ENCODE measurements at regions not wholly inside any gene's neighbourhood (a gene's known extent, or its start where the extent isn't known, plus 50 kb on each side); places are given as distances from the start of the nearest gene placed in this dataset.

DNA sequence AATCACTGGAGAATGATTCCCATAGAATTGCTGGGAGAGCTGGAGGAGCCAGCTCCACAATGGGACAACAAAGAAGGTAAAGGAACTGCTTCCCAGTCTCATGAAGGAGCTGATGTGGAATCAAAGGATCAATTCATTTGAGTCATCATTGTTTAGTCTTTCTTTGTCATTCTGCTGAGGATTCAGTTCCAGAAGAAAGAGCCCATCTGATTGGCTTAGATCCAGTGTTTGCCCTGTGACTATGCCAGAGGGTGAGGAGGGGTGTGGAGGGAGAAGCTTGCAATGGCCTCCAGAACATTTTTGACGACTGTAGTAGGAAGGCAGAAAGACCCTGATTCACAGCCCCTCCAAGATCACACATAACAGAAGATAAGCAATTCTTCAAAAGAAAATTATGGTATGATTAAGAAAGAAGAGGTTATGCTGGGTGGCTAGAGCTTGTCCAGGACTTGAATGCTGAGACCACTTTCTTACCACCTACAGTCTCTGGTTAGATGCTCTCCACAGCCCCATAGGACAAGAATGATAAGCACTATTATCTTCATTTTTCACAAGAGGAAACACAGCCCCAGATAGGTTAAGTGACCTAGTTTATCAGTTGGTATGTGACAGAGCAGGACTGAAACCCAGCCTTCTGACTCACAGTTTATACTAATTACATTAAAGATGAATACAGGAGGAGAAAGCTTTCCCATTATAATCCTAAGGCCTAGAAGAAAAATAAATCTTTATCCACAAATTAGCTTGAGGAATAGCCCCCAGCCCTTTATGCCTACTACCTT is 363.1 kb downstream of the PRELID2 start:
- no peak overlapping the region for H3K27ac ChIP-seq (ENCODE audit: low read length)
- H3K4me3 ChIP-seq (ENCODE audit: low read length): no peak overlapping the region
- WGBS (ENCODE audit: insufficient coverage): no CpG with 5 or more reads among the region's 1 CpG

DNA sequence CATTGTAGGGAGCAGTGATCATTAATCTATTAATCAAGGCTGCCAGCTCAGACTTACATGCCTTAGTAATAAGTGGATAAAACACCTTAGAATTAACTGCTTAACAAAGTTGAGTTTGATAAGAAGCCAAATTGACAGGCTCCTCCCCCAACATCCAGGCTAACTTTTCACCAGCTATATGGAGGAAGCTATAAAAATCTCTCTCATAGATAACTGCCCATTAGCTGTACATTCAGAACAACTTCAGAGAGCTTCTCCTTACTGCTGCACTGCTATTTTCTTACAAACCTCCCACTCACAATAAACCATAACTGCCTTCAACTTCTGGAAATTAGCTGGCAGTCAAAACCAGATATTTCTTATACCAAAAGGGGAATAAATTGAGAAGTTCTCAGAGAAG is 364.1 kb downstream of the PRELID2 start:
- Histone ChIP-seq H3K27me3 (ENCODE audit: control insufficient read depth, insufficient read depth, low read length) (no peaks in the 10 kb centered on the region), H3K27ac (ENCODE audit: low read length) (no peak overlapping the region), H3K4me3 (ENCODE audit: low read length) (no peak overlapping the region), H3K36me3 (ENCODE audit: control insufficient read depth, insufficient read depth, low read length) (no peaks in the 10 kb centered on the region), H3K9me3 (replicated peaks; ENCODE audit: control insufficient read depth, low read depth, low read length) (no peaks in the 10 kb centered on the region), H3K4me1 (ENCODE audit: control insufficient read depth, insufficient read depth, low read length) (no peaks in the 10 kb centered on the region)
- no peak for DNase-seq

More for the DNA sequence above, 363.1 kb downstream of the PRELID2 start:
- no peaks in the 10 kb centered on the region for H3K4me1 ChIP-seq (ENCODE audit: control insufficient read depth, insufficient read depth, low read length)
- H3K9me3 ChIP-seq (replicated peaks; ENCODE audit: control insufficient read depth, low read depth, low read length): no peaks in the 10 kb centered on the region
- no peaks in the 10 kb centered on the region for H3K36me3 ChIP-seq (ENCODE audit: control insufficient read depth, insufficient read depth, low read length)
- no peak for DNase-seq
- H3K27me3 ChIP-seq (ENCODE audit: control insufficient read depth, insufficient read depth, low read length): no peaks in the 10 kb centered on the region

GRCh38 chr5:145470396-145470979 is 364.7 kb downstream of the PRELID2 start:
- Histone ChIP-seq H3K36me3 (ENCODE audit: control insufficient read depth, insufficient read depth, low read length) (no peaks in the 10 kb centered on the region), H3K4me1 (ENCODE audit: control insufficient read depth, insufficient read depth, low read length) (no peaks in the 10 kb centered on the region), H3K9me3 (replicated peaks; ENCODE audit: control insufficient read depth, low read depth, low read length) (no peaks in the 10 kb centered on the region), H3K27ac (ENCODE audit: low read length) (no peak overlapping the region), H3K27me3 (ENCODE audit: control insufficient read depth, insufficient read depth, low read length) (no peaks in the 10 kb centered on the region), H3K4me3 (ENCODE audit: low read length) (no peak overlapping the region)
- WGBS (ENCODE audit: insufficient coverage): no CpG with 5 or more reads among the region's 2 CpGs
- DNase-seq: no peak

DNA sequence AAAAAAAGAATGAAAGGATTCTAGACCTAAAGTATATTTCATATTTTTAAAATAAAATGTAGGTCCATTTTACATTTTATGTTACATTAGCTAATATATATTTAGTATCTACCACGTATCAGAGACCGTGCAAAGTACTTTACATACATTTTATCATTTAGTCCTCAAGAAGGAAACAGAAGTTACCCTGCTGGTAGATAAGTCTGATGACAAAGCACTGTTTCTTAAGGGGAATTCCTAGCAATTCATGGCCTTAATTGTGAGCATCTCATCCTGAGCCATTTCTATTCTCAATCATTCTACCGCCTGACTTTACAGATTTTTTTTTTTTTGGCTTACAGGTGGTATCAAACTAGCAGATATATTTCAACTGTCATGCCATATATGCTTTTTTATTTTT is 367.7 kb downstream of the PRELID2 start:
- no peak overlapping the region for H3K27ac ChIP-seq (ENCODE audit: low read length)
- no peaks in the 10 kb centered on the region for H3K27me3 ChIP-seq (ENCODE audit: control insufficient read depth, insufficient read depth, low read length)
- H3K4me1 ChIP-seq (ENCODE audit: control insufficient read depth, insufficient read depth, low read length): no peaks in the 10 kb centered on the region
- WGBS (ENCODE audit: insufficient coverage): no CpG with 5 or more reads among the region's 3 CpGs
- no peak overlapping the region for H3K4me3 ChIP-seq (ENCODE audit: low read length)
- no peaks in the 10 kb centered on the region for H3K9me3 ChIP-seq (replicated peaks; ENCODE audit: control insufficient read depth, low read depth, low read length)
- DNase-seq: no peak
- H3K36me3 ChIP-seq (ENCODE audit: control insufficient read depth, insufficient read depth, low read length): no peaks in the 10 kb centered on the region

GRCh38 chr5:145466533-145466932 is 368.6 kb downstream of the PRELID2 start:
- DNase-seq: no peak
- H3K4me3 ChIP-seq (ENCODE audit: low read length): no peak overlapping the region
- no peaks in the 10 kb centered on the region for H3K9me3 ChIP-seq (replicated peaks; ENCODE audit: control insufficient read depth, low read depth, low read length)
- H3K4me1 ChIP-seq (ENCODE audit: control insufficient read depth, insufficient read depth, low read length): no peaks in the 10 kb centered on the region
- 80% methylated on average over 1 of the region's 1 CpG for WGBS (ENCODE audit: insufficient coverage)
- H3K27ac ChIP-seq (ENCODE audit: low read length): no peak overlapping the region
- H3K36me3 ChIP-seq (ENCODE audit: control insufficient read depth, insufficient read depth, low read length): no peaks in the 10 kb centered on the region
- H3K27me3 ChIP-seq (ENCODE audit: control insufficient read depth, insufficient read depth, low read length): no peaks in the 10 kb centered on the region

DNA sequence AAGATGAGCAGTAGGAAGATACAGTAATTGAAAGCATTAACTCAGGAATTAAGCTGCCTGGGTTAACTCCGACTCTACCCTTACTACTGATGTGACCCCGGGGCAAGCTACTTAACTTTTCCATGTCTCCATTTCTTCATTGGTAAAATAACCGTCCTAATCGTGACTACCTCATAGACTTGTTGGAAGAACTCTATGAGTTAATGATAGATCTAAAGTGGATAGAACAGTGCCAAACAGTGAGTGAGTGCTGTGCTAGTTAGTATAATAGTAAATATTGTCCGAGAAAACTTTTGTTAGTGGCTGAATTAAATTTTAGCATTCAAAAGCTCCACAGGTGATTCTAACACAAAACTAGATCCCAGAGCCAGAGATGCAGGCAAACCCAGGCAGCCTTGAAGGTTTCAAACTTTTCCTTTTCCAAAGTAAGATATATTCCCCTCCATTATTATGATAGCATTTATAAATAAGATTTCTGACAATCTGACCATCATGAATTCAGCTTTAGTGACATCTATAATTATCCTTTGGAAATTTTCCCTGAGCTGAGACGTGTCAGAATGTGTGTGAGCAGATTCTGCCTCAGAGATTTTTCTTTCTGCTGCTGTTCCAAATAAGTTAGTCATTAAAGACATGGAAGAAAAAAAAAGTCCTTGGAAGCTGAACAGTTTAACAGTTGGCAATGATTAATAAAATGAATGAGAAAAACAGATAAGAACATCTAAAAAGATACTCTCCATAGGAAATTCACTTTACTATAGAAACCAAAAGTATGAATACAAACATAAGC is 369.5 kb downstream of the PRELID2 start:
- WGBS (ENCODE audit: insufficient coverage): no CpG with 5 or more reads among the region's 6 CpGs
- no peaks in the 10 kb centered on the region for H3K9me3 ChIP-seq (replicated peaks; ENCODE audit: control insufficient read depth, low read depth, low read length)
- H3K4me3 ChIP-seq (ENCODE audit: low read length): no peak overlapping the region
- H3K27ac ChIP-seq (ENCODE audit: low read length): no peak overlapping the region
- H3K4me1 ChIP-seq (ENCODE audit: control insufficient read depth, insufficient read depth, low read length): no peaks in the 10 kb centered on the region
- no peaks in the 10 kb centered on the region for H3K36me3 ChIP-seq (ENCODE audit: control insufficient read depth, insufficient read depth, low read length)
- peak; percentile 38 for DNase-seq
- no peaks in the 10 kb centered on the region for H3K27me3 ChIP-seq (ENCODE audit: control insufficient read depth, insufficient read depth, low read length)

- DNase-seq: no peak
- H3K27me3 ChIP-seq (ENCODE audit: control insufficient read depth, insufficient read depth, low read length): no peaks in the 10 kb centered on the region
- no peaks in the 10 kb centered on the region for H3K4me1 ChIP-seq (ENCODE audit: control insufficient read depth, insufficient read depth, low read length)
- no CpG with 5 or more reads among the region's 1 CpG for WGBS (ENCODE audit: insufficient coverage)
- H3K36me3 ChIP-seq (ENCODE audit: control insufficient read depth, insufficient read depth, low read length): no peaks in the 10 kb centered on the region
- H3K4me3 ChIP-seq (ENCODE audit: low read length): no peak overlapping the region
- no peaks in the 10 kb centered on the region for H3K9me3 ChIP-seq (replicated peaks; ENCODE audit: control insufficient read depth, low read depth, low read length)
- no peak overlapping the region for H3K27ac ChIP-seq (ENCODE audit: low read length)
Observed at GRCh38 chr5:145464171-145464570, 371.0 kb downstream of the PRELID2 start.

GRCh38 chr5:145463634-145464033 is 371.5 kb downstream of the PRELID2 start:
- Histone ChIP-seq H3K27me3 (ENCODE audit: control insufficient read depth, insufficient read depth, low read length) (no peaks in the 10 kb centered on the region), H3K36me3 (ENCODE audit: control insufficient read depth, insufficient read depth, low read length) (no peaks in the 10 kb centered on the region), H3K4me3 (ENCODE audit: low read length) (no peak overlapping the region), H3K27ac (ENCODE audit: low read length) (no peak overlapping the region), H3K9me3 (replicated peaks; ENCODE audit: control insufficient read depth, low read depth, low read length) (no peaks in the 10 kb centered on the region), H3K4me1 (ENCODE audit: control insufficient read depth, insufficient read depth, low read length) (no peaks in the 10 kb centered on the region)
- no CpG with 5 or more reads among the region's 1 CpG for WGBS (ENCODE audit: insufficient coverage)
- DNase-seq: no peak

DNA sequence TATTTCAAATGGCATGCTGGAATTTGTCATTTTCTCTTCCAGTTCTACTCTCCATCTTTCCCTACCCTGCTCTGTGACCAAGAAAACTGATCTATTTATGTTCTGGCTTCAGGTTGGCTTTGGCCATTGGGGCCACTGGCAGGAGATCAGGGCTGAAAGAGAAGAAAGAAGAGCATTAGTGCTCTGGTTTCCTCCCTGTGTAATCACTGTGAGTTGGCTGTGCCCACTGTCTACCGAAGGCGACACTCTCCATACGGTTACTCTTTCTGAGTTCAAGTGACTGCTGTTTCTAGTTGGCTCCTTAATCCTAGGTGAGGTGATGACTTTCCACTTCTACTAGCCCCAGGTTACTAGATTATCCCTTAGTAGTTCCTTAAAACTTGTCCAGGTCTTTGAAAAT is 372.6 kb downstream of the PRELID2 start:
- no peak for DNase-seq
- Histone ChIP-seq H3K9me3 (replicated peaks; ENCODE audit: control insufficient read depth, low read depth, low read length) (no peaks in the 10 kb centered on the region), H3K27me3 (ENCODE audit: control insufficient read depth, insufficient read depth, low read length) (no peaks in the 10 kb centered on the region), H3K36me3 (ENCODE audit: control insufficient read depth, insufficient read depth, low read length) (no peaks in the 10 kb centered on the region), H3K4me3 (ENCODE audit: low read length) (no peak overlapping the region), H3K4me1 (ENCODE audit: control insufficient read depth, insufficient read depth, low read length) (no peaks in the 10 kb centered on the region), H3K27ac (ENCODE audit: low read length) (no peak overlapping the region)
- WGBS (ENCODE audit: insufficient coverage): 100% methylated on average over 1 of the region's 3 CpGs

- H3K4me3 ChIP-seq (ENCODE audit: low read length): no peak overlapping the region
- DNase-seq: no peak
- peaks cover 2% of the 10 kb centered on the region for H3K9me3 ChIP-seq (replicated peaks; ENCODE audit: control insufficient read depth, low read depth, low read length)
- no peak overlapping the region for H3K27ac ChIP-seq (ENCODE audit: low read length)
- no peaks in the 10 kb centered on the region for H3K27me3 ChIP-seq (ENCODE audit: control insufficient read depth, insufficient read depth, low read length)
- H3K36me3 ChIP-seq (ENCODE audit: control insufficient read depth, insufficient read depth, low read length): no peaks in the 10 kb centered on the region
- H3K4me1 ChIP-seq (ENCODE audit: control insufficient read depth, insufficient read depth, low read length): no peaks in the 10 kb centered on the region
- WGBS (ENCODE audit: insufficient coverage): 83% methylated on average over 1 of the region's 5 CpGs
Observed at GRCh38 chr5:145450286-145450885, 384.8 kb downstream of the PRELID2 start.
